ENCODE measurements at regions not wholly inside any gene's neighbourhood (a gene's known extent, or its start where the extent isn't known, plus 50 kb on each side); places are given as distances from the start of the nearest gene placed in this dataset.

GRCh38 chrX:39726771-39727170, 371.0 kb downstream of the BCOR start:
- no peak for DNase-seq

- DNase-seq = no peak
Observed at GRCh38 chrX:39728025-39728424, 369.7 kb downstream of the BCOR start.

- DNase-seq = no peak
Observed at GRCh38 chrX:39728852-39729598, 368.7 kb downstream of the BCOR start.

DNA sequence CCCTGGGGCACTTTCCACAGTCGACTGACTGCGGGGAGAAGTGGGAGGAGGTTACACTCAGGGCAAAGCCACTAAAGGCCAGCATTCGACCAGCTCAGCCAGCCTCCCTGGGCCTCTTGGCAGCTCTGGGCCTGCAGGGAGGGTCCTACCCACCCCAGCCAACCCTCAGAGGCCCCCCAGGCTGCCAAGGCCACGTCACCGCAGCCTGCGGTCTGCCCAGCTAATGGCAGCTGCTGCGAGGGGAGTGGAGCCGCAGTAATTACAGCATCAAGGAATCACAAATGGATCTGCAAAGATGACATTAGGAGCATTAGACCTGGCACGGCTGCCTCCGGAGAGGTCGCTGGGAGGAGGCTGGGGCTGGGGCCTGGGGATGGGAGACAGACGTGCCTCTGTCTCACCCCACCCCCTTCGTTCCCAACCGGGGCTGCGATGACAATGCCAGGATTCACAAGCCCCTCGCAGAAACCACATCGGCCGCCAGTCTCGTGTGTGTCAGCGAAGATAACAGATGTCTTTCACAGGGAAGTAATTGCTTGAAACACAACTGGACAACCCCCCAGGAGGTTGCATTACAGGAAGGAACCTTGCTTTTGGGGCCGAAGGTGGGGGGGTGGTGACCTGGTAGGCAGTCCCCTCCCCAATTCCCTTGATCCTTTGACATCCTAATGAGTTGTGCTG, 367.6 kb downstream of the BCOR start:
- DNase-seq = no peak

GRCh38 chrX:39730662-39731329, 367.0 kb downstream of the BCOR start:
- DNase-seq = peak; percentile 42 to 48

DNA sequence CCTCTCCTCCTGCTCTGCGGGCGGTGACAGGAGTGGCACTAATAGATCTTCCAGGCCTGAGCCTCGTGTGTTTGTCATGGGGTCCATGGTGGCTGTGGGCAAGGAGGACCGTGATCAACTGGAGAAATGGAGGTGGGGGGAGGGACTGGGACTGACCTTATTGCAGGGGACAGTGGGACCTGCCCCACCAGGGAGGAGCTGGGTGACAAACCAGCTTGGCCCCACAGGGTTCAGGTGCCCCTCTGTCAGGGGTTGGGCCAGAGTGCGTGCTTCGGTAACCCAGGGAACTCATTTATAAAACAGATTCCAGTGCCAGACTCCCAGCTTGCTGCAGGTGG, 366.5 kb downstream of the BCOR start:
- no peak for DNase-seq

- no peak for DNase-seq
Observed at GRCh38 chrX:39731735-39732134, 366.0 kb downstream of the BCOR start.

DNA sequence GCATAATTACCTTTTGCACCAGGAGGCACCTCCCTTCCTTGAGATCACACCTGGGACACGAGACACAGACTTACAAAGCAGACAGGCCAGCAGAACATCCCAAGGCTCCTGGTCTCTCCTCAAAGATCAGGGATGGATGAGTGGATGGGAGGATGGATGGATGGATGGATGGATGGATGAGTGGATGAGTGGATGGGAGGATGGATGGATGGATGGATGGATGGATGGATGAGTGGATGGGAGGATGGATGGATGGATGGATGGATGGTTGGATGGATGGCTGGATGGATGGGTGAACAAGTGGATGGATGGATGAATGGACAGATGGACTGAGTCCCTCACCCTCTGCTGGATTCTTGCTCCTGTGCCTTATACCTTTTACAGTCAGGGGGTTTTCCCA, 364.0 kb downstream of the BCOR start:
- DNase-seq = no peak

DNA sequence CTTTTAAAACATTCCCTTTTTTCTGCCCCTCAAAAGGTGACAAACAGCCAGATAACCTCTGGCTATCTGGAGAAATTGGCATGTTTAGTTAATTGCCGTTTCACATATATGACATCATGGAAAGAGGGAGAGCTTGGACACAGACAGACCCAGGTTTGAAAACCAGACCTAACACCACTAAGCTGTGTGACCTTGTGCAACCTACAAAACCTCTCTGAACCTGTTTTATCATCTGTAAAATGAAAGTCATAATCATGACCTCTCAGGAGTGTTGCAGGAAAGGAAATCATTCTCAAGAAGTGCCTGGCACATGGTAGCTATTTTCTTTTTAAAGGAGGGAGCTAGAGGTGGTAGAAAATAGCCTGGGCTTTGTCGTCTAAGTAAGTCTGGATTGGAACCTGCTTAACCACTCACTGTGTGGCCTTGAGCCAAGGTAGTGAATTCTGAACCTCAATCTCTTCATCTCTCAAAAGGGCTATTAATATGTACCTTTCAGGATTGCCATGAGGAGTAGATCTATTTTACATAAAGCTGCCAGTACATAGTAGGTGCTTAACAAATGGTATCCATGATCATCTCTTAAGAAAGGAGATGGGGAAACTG, 363.5 kb downstream of the BCOR start:
- DNase-seq = no peak

DNA sequence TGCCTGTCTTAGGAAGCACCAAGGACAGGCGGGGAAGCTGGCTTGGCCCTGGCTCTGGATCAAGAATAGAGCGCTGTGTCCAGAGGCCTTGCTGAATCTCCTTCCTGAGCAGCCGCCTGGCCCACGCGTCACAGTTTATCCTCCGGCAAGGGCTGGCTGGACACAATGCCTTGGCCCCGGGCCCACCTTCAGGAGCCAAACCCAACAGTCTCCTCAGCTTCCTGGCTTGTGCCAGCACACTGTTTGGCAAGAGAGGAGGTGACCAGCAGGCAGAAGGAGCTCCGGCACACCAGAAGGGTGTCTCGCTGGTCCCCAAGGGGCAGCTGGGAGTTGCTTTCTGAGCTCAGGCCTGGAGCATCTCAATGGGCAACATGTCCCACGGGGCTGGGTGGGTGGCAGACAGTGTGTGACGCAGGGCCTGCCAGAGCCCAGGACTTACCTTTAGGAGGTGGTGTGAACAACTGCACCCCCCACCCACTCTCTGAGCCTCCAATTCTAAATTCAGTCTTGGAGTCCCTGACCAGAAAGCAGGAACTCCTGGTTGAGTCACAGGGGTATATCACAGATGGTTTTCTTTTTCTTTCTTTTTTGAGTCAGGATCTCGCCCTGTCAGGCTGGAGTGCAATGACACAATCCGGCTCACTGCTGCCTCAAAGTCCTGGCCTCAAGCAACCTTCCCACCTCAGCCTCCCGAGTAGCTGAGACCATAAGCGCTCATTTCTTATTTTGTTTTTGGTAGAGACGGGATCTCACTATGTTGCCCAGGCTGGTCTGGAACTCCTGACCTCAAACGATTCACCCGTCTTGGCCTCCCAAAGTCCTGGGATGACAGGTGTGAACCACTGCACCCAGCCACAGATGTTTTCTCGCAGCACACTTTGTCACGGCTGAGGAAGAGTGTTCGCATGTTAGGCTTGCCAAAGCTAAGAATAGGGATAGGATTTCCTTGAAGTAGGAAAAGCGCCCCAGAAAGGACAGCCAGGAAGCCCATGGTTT, 361.2 kb downstream of the BCOR start:
- DNase-seq = no peak

- no peak for DNase-seq
Observed at GRCh38 chrX:39739585-39739984, 358.2 kb downstream of the BCOR start.

GRCh38 chrX:39740078-39740477, 357.7 kb downstream of the BCOR start:
- no peak for DNase-seq

DNA sequence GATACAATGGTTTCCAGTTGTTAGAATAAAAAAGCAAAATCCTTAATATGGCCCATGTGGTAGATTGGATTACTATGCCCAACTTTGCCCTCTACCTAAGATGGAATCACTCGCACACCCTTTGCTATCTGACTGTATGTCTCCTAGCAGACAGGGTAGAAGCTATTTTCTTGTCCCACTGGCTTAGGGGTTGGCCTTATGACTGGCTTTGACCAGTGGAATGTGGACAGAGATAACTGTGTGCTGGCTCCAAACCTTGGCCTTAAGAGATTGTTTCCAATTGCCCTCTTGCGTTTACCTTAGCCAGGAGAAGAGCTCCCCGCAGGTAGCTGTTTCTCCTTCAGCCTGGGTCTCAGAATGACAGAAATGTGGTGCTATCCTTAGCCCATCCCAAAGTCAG, 355.9 kb downstream of the BCOR start:
- DNase-seq = no peak

- DNase-seq = no peak
Observed at GRCh38 chrX:39745818-39746217, 351.9 kb downstream of the BCOR start.

DNA sequence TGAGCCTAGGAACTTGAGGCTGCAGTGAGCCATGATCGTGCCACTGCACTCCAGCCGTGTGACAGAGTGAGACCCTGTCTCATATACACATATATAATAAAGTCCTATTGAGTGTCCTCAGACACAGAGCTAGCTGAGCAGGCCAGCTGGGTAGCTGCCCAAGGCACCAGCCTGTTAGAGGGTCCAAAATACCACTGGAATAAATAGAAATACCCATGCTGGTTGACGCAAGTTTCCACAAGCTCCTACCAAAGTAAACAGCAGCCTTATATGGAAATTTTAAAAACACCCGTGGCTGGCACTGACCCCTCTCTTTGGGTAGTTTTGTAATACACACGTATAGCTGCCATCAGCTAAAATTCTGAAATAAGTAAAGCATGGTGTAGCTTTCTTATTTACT, 348.6 kb downstream of the BCOR start:
- no peak for DNase-seq

DNA sequence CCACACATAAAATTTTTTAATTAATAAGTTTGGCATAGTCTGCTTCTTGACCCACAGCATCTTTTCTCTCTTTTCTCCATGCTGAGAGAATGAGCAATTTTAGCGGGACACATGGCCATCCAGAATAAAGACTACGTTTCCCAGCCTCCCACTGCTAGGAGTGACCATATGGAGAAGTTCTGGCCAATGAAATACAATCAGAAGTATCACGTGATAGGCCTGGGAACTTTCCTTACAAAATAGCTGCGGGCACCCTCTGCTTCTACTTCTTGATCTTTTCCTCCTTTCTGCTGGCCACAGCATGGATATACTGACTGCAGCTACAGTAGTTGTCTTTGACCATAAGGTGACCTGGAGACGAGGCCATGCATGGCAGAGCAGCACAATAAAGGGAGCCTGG, 348.0 kb downstream of the BCOR start:
- DNase-seq = no peak

- no peak for DNase-seq
Observed at GRCh38 chrX:39750256-39750790, 347.4 kb downstream of the BCOR start.

DNA sequence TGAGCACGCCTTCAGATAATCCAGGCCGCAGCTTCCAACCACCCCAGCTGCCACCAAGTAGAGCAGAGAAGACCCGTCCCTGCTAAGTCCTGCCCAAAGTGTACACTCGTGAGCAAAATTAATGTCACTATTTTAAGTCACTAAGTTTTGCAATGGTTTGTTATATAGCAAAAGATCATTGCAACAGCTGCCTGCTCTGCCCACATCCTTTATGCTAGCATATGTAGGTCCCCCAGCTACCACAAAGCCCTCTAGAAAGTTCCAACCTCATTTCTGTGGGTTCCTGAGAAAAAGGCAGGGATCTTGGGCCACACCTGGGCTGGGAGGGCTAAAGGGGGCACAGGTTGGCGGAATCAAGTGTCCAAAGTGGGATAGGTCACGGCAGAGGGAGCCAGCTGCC, 346.9 kb downstream of the BCOR start:
- no peak for DNase-seq

GRCh38 chrX:39752815-39753214, 344.9 kb downstream of the BCOR start:
- no peak for DNase-seq

GRCh38 chrX:39753293-39753996, 344.3 kb downstream of the BCOR start:
- no peak for DNase-seq

Data from activated CD4-positive, alpha-beta T cell treated with anti-CD3 and anti-CD28 coated beads, Interleukin-2, amount 50 U/mL, for 4 hours (primary cell).